H9 (cell line): ENCODE measurements at regions not wholly inside any gene's neighbourhood (a gene's known extent, or its start where the extent isn't known, plus 50 kb on each side); places are given as distances from the start of the nearest gene placed in this dataset.

Source experiments
- DNase-seq: peaks from one replicate; pipeline ENCODE4 v3.0.0-alpha.2; 2017
- H2AFZ ChIP-seq: one replicate; pipeline ENCODE4 v1.6.1; 2013; ENCODE audit warnings: mild to moderate bottlenecking, low read length, control low read depth, moderate library complexity
- H2AK5ac ChIP-seq: 2 replicates; pipeline ENCODE4 v1.6.1; 2013; ENCODE audit warnings: low read length, control low read depth, mixed read lengths; ENCODE audit not compliant: insufficient read length
- H2BK120ac ChIP-seq: one replicate; pipeline ENCODE4 v1.6.1; 2013; ENCODE audit warnings: low read depth, mild to moderate bottlenecking, low read length, control low read depth, inconsistent platforms; ENCODE audit not compliant: poor library complexity, severe bottlenecking
- H2BK12ac ChIP-seq: 2 replicates; pipeline ENCODE4 v1.6.1; 2013; ENCODE audit warnings: low read length, control low read depth, mixed read lengths, low read depth; ENCODE audit not compliant: insufficient read length
- H2BK15ac ChIP-seq: 2 replicates; pipeline ENCODE4 v1.6.1; 2013; ENCODE audit warnings: low read depth, low read length, control low read depth
- H2BK20ac ChIP-seq: one replicate; pipeline ENCODE4 v1.6.1; 2013; ENCODE audit warnings: low read depth, mild to moderate bottlenecking, low read length, control low read depth, inconsistent platforms; ENCODE audit not compliant: poor library complexity, severe bottlenecking
- H2BK5ac ChIP-seq: 2 replicates; pipeline ENCODE4 v1.6.1; 2013; ENCODE audit warnings: low read length, control low read depth, mixed read lengths; ENCODE audit not compliant: insufficient read length
- H3K14ac ChIP-seq: 2 replicates; pipeline ENCODE4 v1.6.1; 2013; ENCODE audit warnings: low read length, control low read depth; ENCODE audit not compliant: insufficient read depth
- H3K18ac ChIP-seq: 2 replicates; pipeline ENCODE4 v1.6.1; 2013; ENCODE audit warnings: low read depth, mild to moderate bottlenecking, mixed read lengths, low read length, control low read depth; ENCODE audit not compliant: insufficient read length
- H3K23ac ChIP-seq: 2 replicates; pipeline ENCODE4 v1.6.1; 2013; ENCODE audit warnings: low read length, control low read depth, mixed read lengths, low read depth; ENCODE audit not compliant: insufficient read length
- H3K23me2 ChIP-seq: 2 replicates; pipeline ENCODE4 v1.6.1; 2013; ENCODE audit warnings: low read depth, mild to moderate bottlenecking, mixed read lengths, low read length, control low read depth; ENCODE audit not compliant: insufficient read length, poor library complexity, severe bottlenecking
- H3K27ac ChIP-seq: 2 replicates; pipeline ENCODE4 v1.5.1; 2013; ENCODE audit warnings: low read length, control low read depth, mixed read lengths, low read depth; ENCODE audit not compliant: insufficient read length
- H3K27me3 ChIP-seq: 2 replicates; pipeline ENCODE4 v1.6.1; 2013; ENCODE audit warnings: low read length, control low read depth, inconsistent platforms; ENCODE audit not compliant: insufficient read depth
- H3K4ac ChIP-seq: 2 replicates; pipeline ENCODE4 v1.6.1; 2013; ENCODE audit warnings: low read depth, mild to moderate bottlenecking, control low read depth, inconsistent platforms, low read length, moderate library complexity
- H3K4me1 ChIP-seq: 2 replicates; pipeline ENCODE4 v1.6.1; 2013; ENCODE audit warnings: low read length, control low read depth, inconsistent platforms; ENCODE audit not compliant: insufficient read depth
- H3K4me2 ChIP-seq: 2 replicates; pipeline ENCODE4 v1.6.1; 2013; ENCODE audit warnings: low read length, control low read depth, mixed read lengths; ENCODE audit not compliant: insufficient read length, insufficient read depth
- H3K56ac ChIP-seq: 2 replicates; pipeline ENCODE4 v1.6.1; 2013; ENCODE audit warnings: low read depth, mild to moderate bottlenecking, mixed read lengths, low read length, control low read depth; ENCODE audit not compliant: insufficient read length
- H3K79me1 ChIP-seq: 2 replicates; pipeline ENCODE4 v1.6.1; 2013; ENCODE audit warnings: low read depth, mild to moderate bottlenecking, moderate library complexity, low read length, control low read depth, inconsistent platforms; ENCODE audit not compliant: insufficient read depth, poor library complexity, severe bottlenecking
- H3K79me2 ChIP-seq: 2 replicates; pipeline ENCODE4 v1.6.1; 2013; ENCODE audit warnings: low read length, control low read depth, inconsistent platforms; ENCODE audit not compliant: insufficient read depth
- H3K9ac ChIP-seq: 2 replicates; pipeline ENCODE4 v1.6.1; 2013; ENCODE audit warnings: low read length, control low read depth, mixed read lengths; ENCODE audit not compliant: insufficient read length; ENCODE audit errors: extremely low read depth
- H3K9me3 ChIP-seq: one replicate; pipeline ENCODE4 v1.6.1; 2013; ENCODE audit warnings: low read depth, low read length, inconsistent platforms; ENCODE audit not compliant: control insufficient read depth
- H3T11ph ChIP-seq: one replicate; pipeline ENCODE4 v1.6.1; 2013; ENCODE audit warnings: mild to moderate bottlenecking, low read length, control low read depth, inconsistent platforms
- H4K20me1 ChIP-seq: one replicate; pipeline ENCODE4 v1.6.1; 2013; ENCODE audit not compliant: control insufficient read depth, insufficient read length, insufficient read depth
- H4K5ac ChIP-seq: 2 replicates; pipeline ENCODE4 v1.6.1; 2013; ENCODE audit warnings: low read depth, mild to moderate bottlenecking, mixed read lengths, low read length, control low read depth; ENCODE audit not compliant: insufficient read length
- H4K8ac ChIP-seq: replicated peaks from 2 replicates; pipeline ENCODE4 v1.6.1; 2013; ENCODE audit warnings: low read length, control low read depth, mixed read lengths, low read depth; ENCODE audit not compliant: insufficient read length
- H4K91ac ChIP-seq: 2 replicates; pipeline ENCODE4 v1.6.1; 2013; ENCODE audit warnings: low read depth, mild to moderate bottlenecking, moderate library complexity, mixed read lengths, low read length, control low read depth; ENCODE audit not compliant: insufficient read length
- H3K27ac Mint-ChIP-seq, 3 experiments: 2 replicates in 2 of 3; 3 replicates in 1 of 3; pipeline ENCODE4 v1.8.0; 2020 to 2021; ENCODE audit warnings: mixed read lengths in 3 of 3, mild to moderate bottlenecking in 1 of 3, moderate library complexity in 1 of 3
- H3K27me3 Mint-ChIP-seq: 2 replicates; pipeline ENCODE4 v1.8.0; 2021; ENCODE audit warnings: low read depth, mild to moderate bottlenecking, moderate library complexity, mixed read lengths
- H3K36me3 Mint-ChIP-seq, 3 experiments: 2 replicates in 2 of 3; 3 replicates in 1 of 3; pipeline ENCODE4 v1.8.0; 2020 to 2021; ENCODE audit warnings: low read depth in 3 of 3, mixed read lengths in 3 of 3; ENCODE audit not compliant: insufficient read depth in 1 of 3
- H3K4me1 Mint-ChIP-seq, 2 experiments: 2 replicates each; pipeline ENCODE4 v1.8.0; 2020; ENCODE audit warnings: mixed read lengths in 2 of 2
- H3K4me3 Mint-ChIP-seq, 2 experiments: 2 replicates in 1 of 2; 3 replicates in 1 of 2; pipeline ENCODE4 v1.8.0; 2020 to 2021; ENCODE audit warnings: mild to moderate bottlenecking in 2 of 2, mixed read lengths in 2 of 2, moderate library complexity in 1 of 2
- H3K9me3 Mint-ChIP-seq, 2 experiments: 2 replicates in 1 of 2; 3 replicates in 1 of 2; pipeline ENCODE4 v1.8.0; 2020; ENCODE audit warnings: mild to moderate bottlenecking in 2 of 2, mixed read lengths in 2 of 2, moderate library complexity in 1 of 2
- WGBS: extraction: QIAGEN DNeasy Blood & Tissue Kit; methylation state at CpG from one replicate; pipeline ENCODE4 v1.1.7; 2013; ENCODE audit warnings: missing lambda C conversion rate, low lambda C conversion rate, mixed read lengths; ENCODE audit not compliant: insufficient read length; ENCODE audit errors: extremely low coverage; 5-methylcytosine and 5-hydroxymethylcytosine counted together
- TF ChIP-seq, protein P1 (sequence below): fragments of 200-600 bp; sonication (generic); conservative IDR thresholded peaks from 3 replicates; pipeline ENCODE4 v1.8.0; 2021; ENCODE audit warnings: antibody characterized with exemption, mild to moderate bottlenecking

DNA sequence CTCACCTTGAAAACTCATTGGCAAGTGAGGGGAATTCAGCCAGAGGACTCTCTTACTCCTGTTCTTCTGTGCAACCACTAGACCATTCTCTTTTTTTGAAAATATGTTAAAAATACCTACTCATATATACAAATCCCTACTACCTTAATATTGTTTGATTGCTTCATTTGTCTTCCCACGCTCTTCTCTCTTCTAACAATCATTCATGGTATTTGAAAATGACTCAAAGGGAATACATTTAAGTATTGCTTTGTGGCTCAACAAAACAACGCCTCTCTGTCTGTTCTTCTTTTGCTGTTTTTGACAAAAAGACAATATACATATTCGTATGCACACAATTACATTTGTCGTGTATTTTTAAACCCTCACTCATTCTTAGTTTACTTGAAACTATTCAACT, 589.4 kb downstream of the ANKRD50 start:
- Histone ChIP-seq H3K4me1 (no peaks in the 10 kb centered on the region), H3K79me2 (no peaks in the 10 kb centered on the region), H4K8ac (no peak overlapping the region), H2AFZ (no peak overlapping the region), H3K18ac (no peak overlapping the region), H2BK5ac (no peak overlapping the region), H3T11ph (no peak overlapping the region), H3K4ac (no peak overlapping the region), H4K5ac (no peak overlapping the region), H2BK120ac (no peak overlapping the region), H3K27me3 (no peaks in the 10 kb centered on the region), H3K4me2 (no peak overlapping the region), H4K91ac (no peak overlapping the region), H3K56ac (no peak overlapping the region), H3K9ac (no peak overlapping the region), H4K20me1 (no peaks in the 10 kb centered on the region), H3K27ac (no peak overlapping the region), H3K23ac (no peak overlapping the region), H2BK20ac (no peak overlapping the region), H3K79me1 (no peaks in the 10 kb centered on the region), H3K14ac (no peak overlapping the region), H3K9me3 (no peaks in the 10 kb centered on the region), H2AK5ac (no peak overlapping the region), H2BK12ac (no peak overlapping the region), H2BK15ac (no peak overlapping the region), H3K23me2 (no peaks in the 10 kb centered on the region)
- Mint-ChIP-seq H3K27ac (no peak overlapping the region), H3K4me3 (no peak overlapping the region), H3K36me3 (no peaks in the 10 kb centered on the region), H3K27me3 (no peaks in the 10 kb centered on the region), H3K9me3 (peaks cover 0 to 2% of the 10 kb centered on the region in 2 experiments; a peak in 2 of 5 replicates), H3K4me1 (no peaks in the 10 kb centered on the region)
- 100% methylated on average over 1 of the region's 4 CpGs for WGBS
- no peak for DNase-seq
- TF ChIP-seq, protein P1, sequence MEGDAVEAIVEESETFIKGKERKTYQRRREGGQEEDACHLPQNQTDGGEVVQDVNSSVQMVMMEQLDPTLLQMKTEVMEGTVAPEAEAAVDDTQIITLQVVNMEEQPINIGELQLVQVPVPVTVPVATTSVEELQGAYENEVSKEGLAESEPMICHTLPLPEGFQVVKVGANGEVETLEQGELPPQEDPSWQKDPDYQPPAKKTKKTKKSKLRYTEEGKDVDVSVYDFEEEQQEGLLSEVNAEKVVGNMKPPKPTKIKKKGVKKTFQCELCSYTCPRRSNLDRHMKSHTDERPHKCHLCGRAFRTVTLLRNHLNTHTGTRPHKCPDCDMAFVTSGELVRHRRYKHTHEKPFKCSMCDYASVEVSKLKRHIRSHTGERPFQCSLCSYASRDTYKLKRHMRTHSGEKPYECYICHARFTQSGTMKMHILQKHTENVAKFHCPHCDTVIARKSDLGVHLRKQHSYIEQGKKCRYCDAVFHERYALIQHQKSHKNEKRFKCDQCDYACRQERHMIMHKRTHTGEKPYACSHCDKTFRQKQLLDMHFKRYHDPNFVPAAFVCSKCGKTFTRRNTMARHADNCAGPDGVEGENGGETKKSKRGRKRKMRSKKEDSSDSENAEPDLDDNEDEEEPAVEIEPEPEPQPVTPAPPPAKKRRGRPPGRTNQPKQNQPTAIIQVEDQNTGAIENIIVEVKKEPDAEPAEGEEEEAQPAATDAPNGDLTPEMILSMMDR, result no peak
